Cardiac fibroblast (primary cell): ENCODE measurements at regions not wholly inside any gene's neighbourhood (a gene's known extent, or its start where the extent isn't known, plus 50 kb on each side); places are given as distances from the start of the nearest gene placed in this dataset.
"Not testable (repeated sequence)": the region's sequence is repeated elsewhere in the genome, so short reads cannot be mapped to it uniquely, and the experiment has no call there.

Source experiments
- DNase-seq, 2 donors: peaks; one replicate each; pipeline versions ENCODE4 v3.0.0 to v3.0.0-alpha.2; 2010; ENCODE audit warnings: low read depth in 2 of 2
- H3K4me3 ChIP-seq, 2 donors: replicated peaks in 1 of 2; 1 replicate in 1 of 2; 2 replicates in 1 of 2; pipeline ENCODE4 v1.5.1; 2011; ENCODE audit warnings: low read depth in 2 of 2, low read length in 2 of 2, mild to moderate bottlenecking in 2 of 2, moderate library complexity in 1 of 2
- TF ChIP-seq, protein P1 (sequence below): IDR thresholded peaks from one replicate; pipeline ENCODE4 v1.5.1; 2011; ENCODE audit warnings: low read depth, mild to moderate bottlenecking, low read length, inconsistent platforms

DNA sequence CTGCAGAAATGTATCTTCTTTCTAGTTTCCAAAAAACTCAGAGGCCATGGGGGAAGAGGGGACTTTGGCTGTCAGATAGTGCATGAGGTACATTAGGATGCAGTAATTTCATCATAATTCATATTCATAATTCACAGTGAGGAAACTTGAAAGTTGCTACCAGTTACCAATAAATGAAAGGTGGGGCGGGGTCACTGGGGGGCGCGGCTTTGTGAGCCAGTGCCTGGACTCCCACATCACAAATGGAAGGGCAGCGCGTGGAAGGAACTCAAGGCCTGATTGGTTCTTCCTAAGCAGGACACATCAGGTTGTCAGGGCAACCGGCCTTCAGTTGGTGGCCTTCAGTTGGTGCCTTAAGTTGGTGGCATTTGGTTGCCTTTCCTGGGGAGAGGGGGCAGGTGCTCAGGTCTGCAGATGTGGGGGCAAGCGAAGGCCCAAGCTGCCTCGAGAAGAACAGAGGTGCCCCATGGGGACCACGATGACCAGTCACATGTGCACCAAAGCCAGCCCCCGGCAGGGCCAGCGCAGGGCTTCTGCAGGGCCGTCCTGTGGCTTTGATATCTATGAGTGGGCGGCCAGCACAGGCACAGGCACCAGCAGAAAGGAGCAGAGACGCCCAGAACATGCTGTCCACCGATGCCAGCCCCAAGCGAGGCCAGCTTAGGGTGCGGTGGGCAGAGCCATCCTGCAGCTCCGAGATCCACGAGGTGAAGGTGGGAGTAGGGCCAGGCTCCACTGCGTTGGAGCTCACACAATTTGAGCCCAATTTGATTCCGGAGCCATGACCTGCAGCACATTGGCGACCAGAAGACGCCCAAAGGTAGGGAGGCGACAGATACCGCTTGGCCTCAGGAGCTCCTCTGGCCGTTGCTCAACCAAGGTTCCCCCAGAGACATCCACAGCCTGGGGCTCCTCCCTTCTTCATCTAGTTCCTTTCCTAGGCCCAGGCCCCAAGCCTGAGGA lies 3248.2 kb upstream of the OR11H1 start:
- DNase-seq, H3K4me3 ChIP-seq: not testable (repeated sequence)

DNA sequence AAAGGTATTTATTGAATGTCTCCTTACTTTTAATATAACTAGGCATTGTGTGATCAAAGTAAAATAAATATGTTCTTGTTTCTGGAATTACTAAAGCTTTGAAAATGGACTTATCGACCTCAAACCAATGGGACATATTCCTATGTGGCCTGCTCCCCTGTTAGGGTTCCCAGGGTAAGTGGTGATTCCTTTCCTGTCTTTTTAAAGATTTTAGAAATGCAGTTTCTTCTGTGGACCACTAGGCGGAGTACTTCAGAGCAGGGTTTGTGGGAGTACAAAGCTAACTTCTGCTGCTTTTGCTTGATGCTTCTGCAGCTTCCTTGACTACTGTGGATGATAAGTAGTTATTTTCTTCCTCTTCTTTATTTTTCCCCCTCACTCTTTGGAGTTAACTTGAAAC lies 3243.3 kb upstream of the OR11H1 start:
- not testable (repeated sequence) for DNase-seq, H3K4me3 ChIP-seq
- TF ChIP-seq, protein P1, sequence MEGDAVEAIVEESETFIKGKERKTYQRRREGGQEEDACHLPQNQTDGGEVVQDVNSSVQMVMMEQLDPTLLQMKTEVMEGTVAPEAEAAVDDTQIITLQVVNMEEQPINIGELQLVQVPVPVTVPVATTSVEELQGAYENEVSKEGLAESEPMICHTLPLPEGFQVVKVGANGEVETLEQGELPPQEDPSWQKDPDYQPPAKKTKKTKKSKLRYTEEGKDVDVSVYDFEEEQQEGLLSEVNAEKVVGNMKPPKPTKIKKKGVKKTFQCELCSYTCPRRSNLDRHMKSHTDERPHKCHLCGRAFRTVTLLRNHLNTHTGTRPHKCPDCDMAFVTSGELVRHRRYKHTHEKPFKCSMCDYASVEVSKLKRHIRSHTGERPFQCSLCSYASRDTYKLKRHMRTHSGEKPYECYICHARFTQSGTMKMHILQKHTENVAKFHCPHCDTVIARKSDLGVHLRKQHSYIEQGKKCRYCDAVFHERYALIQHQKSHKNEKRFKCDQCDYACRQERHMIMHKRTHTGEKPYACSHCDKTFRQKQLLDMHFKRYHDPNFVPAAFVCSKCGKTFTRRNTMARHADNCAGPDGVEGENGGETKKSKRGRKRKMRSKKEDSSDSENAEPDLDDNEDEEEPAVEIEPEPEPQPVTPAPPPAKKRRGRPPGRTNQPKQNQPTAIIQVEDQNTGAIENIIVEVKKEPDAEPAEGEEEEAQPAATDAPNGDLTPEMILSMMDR = peak; percentile 5

GRCh38 chr22:12297351-12297750 lies 3230.6 kb upstream of the OR11H1 start:
- not testable (repeated sequence) for DNase-seq, H3K4me3 ChIP-seq
